ENCODE measurements at regions not wholly inside any gene's neighbourhood (a gene's known extent, or its start where the extent isn't known, plus 50 kb on each side); places are given as distances from the start of the nearest gene placed in this dataset.

- TF ChIP-seq CTCF (IDR thresholded peaks at IDR 0.05) (no peak), POLR2A (IDR thresholded peaks at IDR 0.05) (no peak)
Measured at GRCh38 chr10:131549116-131549515, 237.6 kb upstream of the TCERG1L start.

All from uterus (tissue), 2 donors.